ENCODE measurements at regions not wholly inside any gene's neighbourhood (a gene's known extent, or its start where the extent isn't known, plus 50 kb on each side); places are given as distances from the start of the nearest gene placed in this dataset.

GRCh38 chr4:181685911-181686310, 557.3 kb upstream of the TENM3 start (continued):
- TF ChIP-seq REST (IDR thresholded peaks at IDR 0.05; ENCODE audit: low read depth) (no peak), ZFX (IDR thresholded peaks at IDR 0.05) (no peak), ZNF274 (IDR thresholded peaks at IDR 0.05; ENCODE audit: low read depth, low read length) (no peak), FOSL1 (IDR thresholded peaks at IDR 0.05; ENCODE audit: low read depth) (no peak), EGR1 (IDR thresholded peaks at IDR 0.05; ENCODE audit: low read depth) (no peak)

- Histone ChIP-seq H3K4me1 (ENCODE audit: control insufficient read depth in 1 of 2, insufficient read depth in 2 of 2, low read length in 2 of 2) (no peaks in the 10 kb centered on the region), H3K79me2 (ENCODE audit: insufficient read depth, low read length) (no peaks in the 10 kb centered on the region), H3K27me3 (ENCODE audit: insufficient read depth, low read length) (peaks cover 9% of the 10 kb centered on the region), H3K4me2 (ENCODE audit: low read length) (no peak overlapping the region), H3K9me2 (ENCODE audit: insufficient read depth) (no peaks in the 10 kb centered on the region), H3K9me3 (ENCODE audit: control insufficient read depth in 1 of 2, insufficient read depth in 1 of 2, low read depth in 1 of 2, low read length in 2 of 2) (no peaks in the 10 kb centered on the region), H3K9ac (ENCODE audit: low read length) (no peak overlapping the region), H3K4me3 (replicated peaks in 1 of 2; ENCODE audit: low read depth in 1 of 2, low read length in 2 of 2) (no peak overlapping the region), H3K27ac (ENCODE audit: low read depth, low read length) (no peak overlapping the region), H3K36me3 (ENCODE audit: control insufficient read depth in 1 of 2, insufficient read depth in 2 of 2, low read length in 2 of 2) (no peaks in the 10 kb centered on the region), H4K20me1 (ENCODE audit: insufficient read depth) (no peaks in the 10 kb centered on the region), H2AFZ (ENCODE audit: low read depth, low read length, poor library complexity, severe bottlenecking) (no peak overlapping the region)
- ChIA-PET CTCF (no interaction called here), POLR2A (no interaction called here), RAD21 (ENCODE audit: low non-redundant PET in 1 of 2, low total read pairs in 2 of 2, uncharacterized antibody in 2 of 2, unreplicated experiment in 2 of 2) (no interaction called here)
- BruUV-seq (replicated peaks): no TSS peak
- TF ChIP-seq MAX (IDR thresholded peaks at IDR 0.05) (no peak), TCF7L2 (IDR thresholded peaks at IDR 0.05; ENCODE audit: borderline replicate concordance, extremely low read depth, insufficient read depth, insufficient read length) (no peak), POLR2AphosphoS5 (IDR thresholded peaks at IDR 0.05; ENCODE audit: low read depth, low read length) (no peak), RAD21 (IDR thresholded peaks at IDR 0.05; ENCODE audit: low read depth) (no peak), EGR1 (IDR thresholded peaks at IDR 0.05; ENCODE audit: low read depth) (no peak), SRF (IDR thresholded peaks at IDR 0.05; ENCODE audit: low read depth) (no peak), JUND (IDR thresholded peaks at IDR 0.05) (no peak), CEBPB (IDR thresholded peaks at IDR 0.05; ENCODE audit: low read depth) (no peak), REST (IDR thresholded peaks at IDR 0.05; ENCODE audit: low read depth) (no peak), EZH2 (IDR thresholded peaks at IDR 0.05) (no peak), SIN3A (IDR thresholded peaks at IDR 0.05; ENCODE audit: low read depth) (no peak)
- intact Hi-C loops (cut with micrococcal nuclease): no loop called here
- DNase-seq (ENCODE audit: low read depth, low spot score) (no peak), ATAC-seq (no peak)
Observed at GRCh38 chr4:181687116-181687515, 556.1 kb upstream of the TENM3 start.

Data from HCT116 (cell line).